Peyer's patch (tissue), 4 donors: ENCODE measurements at regions not wholly inside any gene's neighbourhood (a gene's known extent, or its start where the extent isn't known, plus 50 kb on each side); places are given as distances from the start of the nearest gene placed in this dataset.

ENCODE experiments used
- CTCF ChIP-seq, 6 experiments: fragments of 450-650 bp in 4 of 6; fragments of 200-600 bp in 2 of 6; sonication (generic) in 1 of 6; IDR thresholded peaks; one replicate each; pipeline ENCODE4 v1.5.1; 2017 to 2019; ENCODE audit warnings: antibody characterized with exemption in 6 of 6, mild to moderate bottlenecking in 3 of 6, moderate library complexity in 1 of 6
- POLR2A ChIP-seq, 2 donors: fragments of 450-650 bp; IDR thresholded peaks; one replicate each; pipeline ENCODE4 v1.5.1; 2017; ENCODE audit warnings: antibody characterized with exemption in 2 of 2, mild to moderate bottlenecking in 2 of 2, moderate library complexity in 2 of 2

- TF ChIP-seq CTCF (IDR thresholded peaks at IDR 0.05) = no peak
- no peak for TF ChIP-seq POLR2A (IDR thresholded peaks at IDR 0.05)
Observed at GRCh38 chr4:24229978-24230377, 340.1 kb upstream of the PPARGC1A start.
